HG03135 (cell line): ENCODE measurements at regions not wholly inside any gene's neighbourhood (a gene's known extent, or its start where the extent isn't known, plus 50 kb on each side); places are given as distances from the start of the nearest gene placed in this dataset.

Experiments
- ATAC-seq: cut with Tn5 transposase; IDR thresholded peaks from one replicate; pipeline ENCODE4 v1.9.1; 2021; ENCODE audit warnings: mild to moderate bottlenecking, moderate library complexity; ENCODE audit not compliant: unreplicated experiment

DNA sequence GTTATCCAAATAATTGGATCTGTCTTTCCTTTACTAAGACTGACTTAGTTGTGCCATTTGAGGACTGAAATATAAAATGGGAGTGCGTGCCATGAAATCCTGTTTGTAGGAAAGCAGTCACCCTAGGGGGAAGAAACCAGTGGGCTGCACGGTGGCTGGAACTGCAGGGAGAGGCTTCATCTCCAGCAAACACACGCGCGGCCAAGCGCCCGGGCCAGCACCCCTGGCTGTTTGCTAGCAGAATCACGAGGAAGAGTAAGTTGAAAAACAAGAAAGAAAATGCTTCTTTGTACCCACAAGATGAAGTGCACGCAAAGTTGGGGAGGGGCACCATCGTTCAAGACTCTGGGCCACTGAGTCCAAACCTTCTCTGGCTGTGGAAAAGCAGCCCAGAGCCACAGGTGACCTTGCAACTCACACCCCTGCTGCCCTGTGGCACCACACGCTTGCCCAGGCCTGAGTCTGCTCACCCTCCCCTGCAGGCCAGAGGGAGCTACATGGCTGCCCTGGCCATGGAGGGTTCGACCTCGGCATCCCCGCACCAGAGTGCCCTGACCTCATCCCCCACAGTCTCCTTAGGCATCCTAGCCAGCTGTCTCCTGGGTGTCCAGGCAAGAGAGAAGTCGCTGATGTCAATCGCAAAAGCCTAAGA, 55.2 kb downstream of the IRX2 start:
- ATAC-seq: no peak

DNA sequence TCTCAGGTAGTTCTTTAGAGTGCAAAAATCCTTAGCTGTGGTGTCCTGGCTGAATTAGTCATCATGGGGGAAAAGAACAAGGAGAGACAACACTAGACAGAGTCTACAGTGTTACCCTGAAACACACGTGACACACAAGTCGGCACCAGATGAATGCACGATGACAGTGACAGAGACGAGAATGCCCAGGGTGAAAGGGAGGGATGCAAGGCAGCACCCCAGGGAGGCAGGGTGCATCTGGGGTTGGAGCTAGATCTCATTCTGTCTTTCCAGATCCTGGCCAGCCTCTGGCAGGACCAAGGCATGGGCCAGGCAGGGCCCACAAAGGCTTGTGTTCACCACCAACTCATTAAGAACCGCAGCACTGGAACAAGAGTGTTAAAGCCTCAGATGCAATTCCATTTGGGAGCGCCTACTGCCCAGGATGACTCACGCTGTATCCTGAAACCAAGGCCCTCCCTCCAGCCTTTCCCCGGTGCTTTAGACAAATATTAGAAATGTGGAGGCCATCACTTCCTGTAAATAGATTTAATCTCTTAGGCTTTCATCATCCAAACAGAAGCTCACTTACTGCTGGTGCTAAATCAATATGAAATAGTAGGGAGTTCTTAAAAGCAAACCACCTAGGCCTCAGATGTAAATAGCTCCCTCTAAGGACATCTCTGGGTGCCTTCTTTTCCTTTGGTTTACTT, 56.1 kb downstream of the IRX2 start:
- no peak for ATAC-seq

DNA sequence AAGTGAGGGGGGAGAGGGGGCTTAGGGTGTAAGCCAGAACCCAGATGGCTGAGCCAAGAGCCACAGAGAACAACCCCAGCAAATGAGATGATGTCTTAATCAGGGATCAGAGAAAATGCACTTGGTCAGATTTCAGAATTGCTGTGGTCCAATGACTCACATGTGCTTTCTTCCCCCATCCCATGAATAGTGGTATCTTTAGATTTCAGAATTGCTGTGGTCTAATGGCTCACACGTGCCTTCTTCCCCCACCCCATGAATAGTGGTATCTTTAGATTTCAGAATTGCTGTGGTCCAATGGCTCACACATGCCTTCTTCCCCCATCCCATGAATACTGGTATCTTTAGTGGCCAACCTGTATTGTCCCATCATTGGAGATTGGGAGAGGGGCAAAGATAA, 59.9 kb downstream of the IRX2 start:
- no peak for ATAC-seq

DNA sequence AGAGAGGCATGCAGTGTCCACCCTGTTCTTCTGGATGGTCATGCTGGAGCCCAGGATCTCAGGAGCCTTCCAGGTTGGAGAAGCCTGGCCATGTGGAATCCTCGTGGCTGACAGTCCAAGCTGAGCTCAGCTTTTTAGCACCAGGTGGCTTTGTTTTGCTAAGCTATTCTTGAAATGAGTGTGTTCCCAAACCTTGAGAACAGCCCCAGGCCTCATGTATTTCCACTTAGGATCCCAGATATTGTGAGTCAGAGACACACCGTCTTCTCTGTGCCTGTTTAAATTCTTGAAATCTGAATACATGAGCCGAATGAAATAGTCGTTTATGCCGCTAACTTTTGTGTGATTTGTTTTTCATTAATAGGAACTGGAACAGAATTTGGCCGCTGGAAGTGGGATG, 61.2 kb downstream of the IRX2 start:
- no peak for ATAC-seq

DNA sequence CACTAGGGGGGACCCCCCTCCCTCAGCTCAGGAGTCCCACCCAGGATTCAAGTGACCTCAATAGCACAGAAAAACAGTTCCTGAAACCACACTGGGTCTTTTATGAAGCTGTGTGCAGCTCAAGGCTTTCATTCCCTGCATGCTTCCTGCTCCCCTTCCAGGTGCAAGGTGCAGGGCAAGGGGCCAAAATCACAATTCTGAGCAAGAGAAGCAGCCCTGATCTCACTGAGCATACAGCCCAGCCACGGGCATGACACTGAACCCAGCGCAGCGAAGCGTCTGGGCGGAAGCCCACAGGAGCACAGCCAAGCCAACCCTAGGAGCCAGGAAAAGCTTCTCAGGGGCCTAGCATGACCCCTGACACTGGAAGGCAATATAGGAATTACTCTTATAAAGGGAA, 62.9 kb downstream of the IRX2 start:
- ATAC-seq: no peak

DNA sequence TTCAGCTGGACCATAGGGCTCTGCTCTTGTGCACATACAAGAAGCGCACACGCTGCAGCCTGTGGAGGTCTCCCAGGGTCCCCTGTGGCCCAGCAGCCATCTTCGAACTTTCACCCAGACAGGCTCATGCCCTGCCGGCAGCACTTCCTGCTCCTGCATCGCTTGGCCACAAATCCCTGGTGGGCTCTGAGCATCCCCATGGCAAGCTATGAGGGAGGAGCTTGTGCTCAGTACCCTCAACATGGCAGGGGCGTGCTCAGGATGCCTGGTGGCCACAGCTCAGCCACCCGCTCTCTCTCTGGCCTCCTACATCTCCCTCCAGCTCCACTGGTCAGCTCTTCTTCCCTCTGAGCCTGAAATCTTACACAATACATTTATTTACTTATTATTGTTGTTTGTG, 63.7 kb downstream of the IRX2 start:
- no peak for ATAC-seq

DNA sequence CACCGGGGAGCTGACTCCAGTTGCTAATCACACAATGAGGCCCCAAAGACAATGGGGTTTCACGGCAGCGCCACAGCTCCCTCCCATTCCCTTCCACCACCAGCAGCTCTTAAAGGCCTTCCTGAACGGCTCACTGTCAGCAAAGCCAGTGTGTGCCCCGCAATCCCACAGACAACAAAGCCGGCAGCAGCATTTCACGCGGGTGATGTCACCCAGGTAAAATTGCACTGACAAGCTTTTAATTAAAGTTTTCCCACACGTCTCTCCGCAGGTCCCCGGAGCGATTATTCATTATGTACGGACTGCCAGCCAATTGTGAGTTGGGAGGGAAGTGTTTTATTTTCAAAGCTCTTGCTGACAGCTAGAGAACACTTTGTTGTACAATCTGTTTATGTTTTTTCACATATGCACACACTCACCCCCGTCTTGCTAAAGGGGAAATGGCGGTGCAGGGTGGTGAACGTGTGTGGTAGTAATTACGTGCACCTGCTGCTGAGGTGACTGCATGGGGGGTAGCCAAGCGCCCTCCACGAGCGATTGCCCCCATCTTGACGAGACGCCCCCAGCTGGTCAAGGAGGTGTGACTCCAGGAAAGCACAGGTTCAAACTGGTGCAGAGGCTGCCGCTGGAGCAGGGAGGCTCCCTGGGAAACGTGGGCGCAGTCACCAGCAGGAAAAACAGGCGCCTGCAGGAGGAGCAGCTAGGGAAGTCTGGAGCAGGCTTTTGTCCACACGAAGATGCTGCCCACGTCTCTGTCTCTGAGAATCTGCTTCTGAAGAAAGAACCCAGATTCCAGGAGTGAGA, 65.0 kb downstream of the IRX2 start:
- ATAC-seq: no peak

- no peak for ATAC-seq
These were observed 65.7 kb downstream of the IRX2 start for GRCh38 chr5:2685651-2686272.

DNA sequence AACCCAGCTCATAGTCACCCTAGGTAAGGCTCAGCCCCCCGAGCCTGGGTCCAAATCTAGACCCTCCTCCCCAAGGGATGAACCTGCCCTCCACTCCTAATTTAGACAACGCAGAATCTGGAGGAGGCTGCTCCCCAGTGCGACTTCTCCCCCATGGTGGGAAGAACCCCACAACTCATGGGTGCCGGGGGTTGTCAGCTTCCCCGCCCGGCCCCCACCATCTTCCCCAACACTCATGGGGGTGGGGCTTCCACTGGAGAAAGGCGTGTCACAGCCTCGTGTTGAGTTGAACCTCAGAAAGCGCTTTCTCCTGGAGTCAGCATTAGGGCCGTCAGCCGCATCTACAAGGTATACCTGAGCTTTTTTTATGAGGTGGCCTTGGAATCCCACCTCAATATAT, 66.9 kb downstream of the IRX2 start:
- ATAC-seq: no peak

DNA sequence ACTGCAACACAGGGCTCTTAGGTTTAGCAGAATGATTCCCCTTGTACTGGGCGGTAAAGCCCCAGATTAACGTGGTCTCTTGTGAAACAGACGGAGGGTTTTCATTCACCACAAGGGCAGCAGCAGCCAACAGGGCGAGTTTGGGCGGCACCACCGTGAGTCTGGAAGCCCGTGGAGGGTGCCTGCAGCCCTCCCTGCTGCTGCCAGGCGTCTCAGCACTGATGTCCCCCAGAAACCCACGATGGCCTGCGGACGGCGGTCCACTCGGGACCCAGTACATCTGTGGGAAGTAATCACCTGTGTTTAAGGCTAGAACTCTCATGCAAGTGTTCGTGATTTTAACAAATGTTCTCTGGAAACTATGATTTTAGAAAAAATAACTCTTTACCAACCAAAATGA, 67.8 kb downstream of the IRX2 start:
- ATAC-seq: no peak

DNA sequence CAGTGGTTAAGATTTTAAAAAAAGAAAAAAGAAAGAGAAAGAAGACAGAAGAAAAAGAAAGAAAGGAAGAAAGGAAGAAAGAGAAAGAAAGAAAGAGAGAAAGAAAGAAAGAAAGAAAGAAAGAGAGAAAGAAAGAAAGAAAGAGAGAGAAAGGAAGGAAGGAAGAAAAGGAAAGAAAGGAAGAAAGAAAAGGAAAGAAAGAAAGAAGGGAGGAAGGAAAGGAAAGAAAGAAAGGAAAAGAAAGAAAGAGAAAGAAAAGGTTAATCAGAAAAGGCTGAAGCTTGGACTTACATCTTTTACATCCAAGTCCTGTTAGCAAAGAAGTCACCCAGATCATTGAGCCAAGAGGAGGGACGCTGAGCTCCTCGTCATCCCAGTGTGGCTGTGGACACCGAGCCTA, 70.0 kb downstream of the IRX2 start:
- no peak for ATAC-seq

GRCh38 chr5:2680979-2681378, 70.5 kb downstream of the IRX2 start:
- no peak for ATAC-seq

DNA sequence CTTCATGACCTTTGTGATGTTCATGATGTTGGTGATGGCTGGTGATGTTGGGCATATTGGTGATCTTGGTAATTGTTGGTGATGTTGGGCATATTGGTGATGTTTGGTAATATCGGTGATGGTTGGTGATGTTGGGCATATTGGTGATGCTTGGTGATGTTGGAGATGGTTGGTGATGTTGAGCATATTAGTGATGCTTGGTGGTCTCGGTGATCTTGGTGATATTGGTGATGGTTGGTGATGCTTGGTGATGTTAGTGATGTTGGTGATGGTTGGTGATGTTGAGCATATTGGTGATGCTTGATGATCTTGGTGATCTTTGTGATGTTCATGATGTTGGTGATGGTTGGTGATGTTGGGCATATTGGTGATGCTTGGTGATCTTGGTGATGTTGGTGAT, 73.8 kb downstream of the IRX2 start:
- no peak for ATAC-seq

DNA sequence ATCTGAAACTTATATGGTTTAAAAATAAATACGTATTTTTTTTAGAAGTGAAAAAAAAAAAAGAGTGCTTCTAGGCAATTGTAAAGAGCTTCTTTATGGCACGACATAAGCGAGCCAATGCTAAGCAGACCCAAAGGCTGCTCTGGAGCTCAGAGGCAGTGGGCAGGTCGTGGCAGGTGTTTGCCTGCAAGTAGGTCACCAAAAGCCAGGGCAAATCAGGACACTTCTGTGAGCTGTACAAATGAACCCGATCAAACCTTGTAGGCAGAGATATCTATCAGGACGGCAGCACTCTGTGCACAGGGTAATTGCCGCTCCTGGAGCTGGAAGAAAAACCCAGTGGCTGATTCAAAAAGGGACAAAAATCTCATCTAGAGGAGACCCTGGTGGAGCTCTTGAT, 75.9 kb downstream of the IRX2 start:
- ATAC-seq: no peak

DNA sequence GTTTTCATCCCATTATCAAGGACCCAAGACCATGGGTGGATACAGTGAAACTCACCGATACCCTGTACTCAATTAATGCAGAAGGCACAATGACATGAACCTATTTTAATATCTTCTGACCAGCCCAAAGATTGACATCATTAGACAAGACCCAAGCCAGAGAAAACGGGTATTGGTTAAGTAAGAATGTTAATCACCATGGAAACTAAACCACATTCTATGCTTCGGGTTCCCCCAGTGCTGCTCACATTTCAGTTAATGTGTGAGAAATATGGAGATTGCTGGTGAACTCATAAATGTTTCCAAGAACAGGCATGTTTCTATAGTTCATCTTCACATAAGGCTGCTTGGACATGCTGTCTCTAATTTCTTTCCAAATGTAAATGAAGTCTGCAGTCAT, 77.0 kb downstream of the IRX2 start:
- no peak for ATAC-seq

GRCh38 chr5:2670940-2671339, 80.5 kb downstream of the IRX2 start:
- no peak for ATAC-seq

DNA sequence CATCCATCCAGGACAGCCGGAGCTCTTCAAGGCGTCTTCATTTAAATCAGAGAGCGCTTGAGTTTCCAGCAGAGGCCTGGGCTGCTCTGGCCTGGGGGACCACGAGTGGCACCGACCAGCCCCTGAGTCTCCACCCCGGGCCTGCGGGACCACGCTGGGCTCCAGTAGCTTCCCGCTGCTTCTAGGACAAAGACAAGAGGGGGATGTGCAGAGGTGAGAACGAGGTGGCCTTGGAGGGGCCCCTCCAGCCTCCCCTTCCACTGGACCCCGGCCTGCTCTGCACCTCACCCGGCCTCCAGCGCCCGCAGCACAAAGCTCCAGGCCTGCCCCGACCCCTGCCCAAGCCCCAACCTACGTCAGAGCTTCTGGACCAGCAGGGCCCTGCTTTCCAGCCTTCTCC, 81.6 kb downstream of the IRX2 start:
- ATAC-seq: no peak

- no peak for ATAC-seq
These were observed 82.2 kb downstream of the IRX2 start for GRCh38 chr5:2669259-2669658.

GRCh38 chr5:2666081-2666480, 85.4 kb downstream of the IRX2 start:
- no peak for ATAC-seq

GRCh38 chr5:2663489-2663888, 88.0 kb downstream of the IRX2 start:
- no peak for ATAC-seq

DNA sequence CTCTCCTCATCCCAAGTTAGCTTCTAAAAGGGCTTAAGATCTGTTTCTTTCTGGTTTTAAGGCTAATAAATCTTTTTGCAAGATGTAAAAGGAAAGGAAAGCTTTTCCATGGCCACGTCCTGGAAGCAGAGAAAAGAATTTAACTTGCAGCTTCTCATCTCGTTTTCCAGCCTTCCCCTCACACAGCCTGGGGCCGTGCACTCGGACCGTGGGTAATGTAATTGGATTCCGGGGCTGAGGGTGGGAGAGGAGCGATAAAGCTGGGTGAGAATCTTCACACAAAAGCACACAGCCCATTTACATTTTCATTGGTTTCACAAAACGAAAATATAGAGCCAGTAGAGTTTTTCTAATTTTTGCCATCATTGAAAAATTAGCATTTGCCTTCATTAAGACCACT, 91.2 kb downstream of the IRX2 start:
- ATAC-seq: no peak
